ENCODE measurements at regions not wholly inside any gene's neighbourhood (a gene's known extent, or its start where the extent isn't known, plus 50 kb on each side); places are given as distances from the start of the nearest gene placed in this dataset.
A peak's percentile ranks its signal among the peaks of the same experiment; 100 is the strongest.

- no peak overlapping the region for H3K4me3 Mint-ChIP-seq (ENCODE audit: unreplicated experiment)
- H3K27me3 Mint-ChIP-seq (ENCODE audit: unreplicated experiment), result no peaks in the 10 kb centered on the region
- TF ChIP-seq, protein P1, sequence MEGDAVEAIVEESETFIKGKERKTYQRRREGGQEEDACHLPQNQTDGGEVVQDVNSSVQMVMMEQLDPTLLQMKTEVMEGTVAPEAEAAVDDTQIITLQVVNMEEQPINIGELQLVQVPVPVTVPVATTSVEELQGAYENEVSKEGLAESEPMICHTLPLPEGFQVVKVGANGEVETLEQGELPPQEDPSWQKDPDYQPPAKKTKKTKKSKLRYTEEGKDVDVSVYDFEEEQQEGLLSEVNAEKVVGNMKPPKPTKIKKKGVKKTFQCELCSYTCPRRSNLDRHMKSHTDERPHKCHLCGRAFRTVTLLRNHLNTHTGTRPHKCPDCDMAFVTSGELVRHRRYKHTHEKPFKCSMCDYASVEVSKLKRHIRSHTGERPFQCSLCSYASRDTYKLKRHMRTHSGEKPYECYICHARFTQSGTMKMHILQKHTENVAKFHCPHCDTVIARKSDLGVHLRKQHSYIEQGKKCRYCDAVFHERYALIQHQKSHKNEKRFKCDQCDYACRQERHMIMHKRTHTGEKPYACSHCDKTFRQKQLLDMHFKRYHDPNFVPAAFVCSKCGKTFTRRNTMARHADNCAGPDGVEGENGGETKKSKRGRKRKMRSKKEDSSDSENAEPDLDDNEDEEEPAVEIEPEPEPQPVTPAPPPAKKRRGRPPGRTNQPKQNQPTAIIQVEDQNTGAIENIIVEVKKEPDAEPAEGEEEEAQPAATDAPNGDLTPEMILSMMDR (IDR thresholded peaks at IDR 0.05), result no peak
- no peaks in the 10 kb centered on the region for H3K36me3 Mint-ChIP-seq (ENCODE audit: unreplicated experiment)
- H3K9me3 Mint-ChIP-seq (ENCODE audit: unreplicated experiment), result no peaks in the 10 kb centered on the region
- H3K4me1 Mint-ChIP-seq (ENCODE audit: unreplicated experiment), result peaks cover 3% of the 10 kb centered on the region
- no peak for DNase-seq (ENCODE audit: extremely low spot score, unreplicated experiment)
- no peak overlapping the region for H3K27ac Mint-ChIP-seq (ENCODE audit: unreplicated experiment)
These were observed 453.9 kb upstream of the GOT2 start for GRCh38 chr16:59188029-59188428.

GRCh38 chr16:59181821-59182420, 447.8 kb upstream of the GOT2 start:
- Mint-ChIP-seq H3K9me3 (ENCODE audit: unreplicated experiment) (no peaks in the 10 kb centered on the region), H3K36me3 (ENCODE audit: unreplicated experiment) (no peaks in the 10 kb centered on the region), H3K4me3 (ENCODE audit: unreplicated experiment) (no peak overlapping the region), H3K27ac (ENCODE audit: unreplicated experiment) (no peak overlapping the region), H3K4me1 (ENCODE audit: unreplicated experiment) (peaks cover 15% of the 10 kb centered on the region), H3K27me3 (ENCODE audit: unreplicated experiment) (no peaks in the 10 kb centered on the region)
- no peak for DNase-seq (ENCODE audit: extremely low spot score, unreplicated experiment)
- TF ChIP-seq, protein P1 (IDR thresholded peaks at IDR 0.05), result no peak

- no peaks in the 10 kb centered on the region for H3K27me3 Mint-ChIP-seq (ENCODE audit: unreplicated experiment)
- H3K4me1 Mint-ChIP-seq (ENCODE audit: unreplicated experiment), result peaks cover 15% of the 10 kb centered on the region
- TF ChIP-seq, protein P1 (IDR thresholded peaks at IDR 0.05), result no peak
- no peaks in the 10 kb centered on the region for H3K9me3 Mint-ChIP-seq (ENCODE audit: unreplicated experiment)
- peak overlapping the region; percentile 15 for H3K27ac Mint-ChIP-seq (ENCODE audit: unreplicated experiment)
- H3K4me3 Mint-ChIP-seq (ENCODE audit: unreplicated experiment), result no peak overlapping the region
- DNase-seq (ENCODE audit: extremely low spot score, unreplicated experiment), result no peak
- H3K36me3 Mint-ChIP-seq (ENCODE audit: unreplicated experiment), result no peaks in the 10 kb centered on the region
These were observed 446.0 kb upstream of the GOT2 start for GRCh38 chr16:59180083-59180476.

GRCh38 chr16:59179446-59180082, 445.4 kb upstream of the GOT2 start:
- H3K4me3 Mint-ChIP-seq (ENCODE audit: unreplicated experiment), result no peak overlapping the region
- H3K27ac Mint-ChIP-seq (ENCODE audit: unreplicated experiment), result peak overlapping the region; percentile 15
- DNase-seq (ENCODE audit: extremely low spot score, unreplicated experiment), result no peak
- no peaks in the 10 kb centered on the region for H3K36me3 Mint-ChIP-seq (ENCODE audit: unreplicated experiment)
- H3K27me3 Mint-ChIP-seq (ENCODE audit: unreplicated experiment), result no peaks in the 10 kb centered on the region
- H3K4me1 Mint-ChIP-seq (ENCODE audit: unreplicated experiment), result peaks cover 15% of the 10 kb centered on the region
- H3K9me3 Mint-ChIP-seq (ENCODE audit: unreplicated experiment), result no peaks in the 10 kb centered on the region
- TF ChIP-seq, protein P1 (IDR thresholded peaks at IDR 0.05), result no peak

- TF ChIP-seq, protein P1 (IDR thresholded peaks at IDR 0.05), result no peak
- no peak for DNase-seq (ENCODE audit: extremely low spot score, unreplicated experiment)
- H3K36me3 Mint-ChIP-seq (ENCODE audit: unreplicated experiment), result no peaks in the 10 kb centered on the region
- H3K9me3 Mint-ChIP-seq (ENCODE audit: unreplicated experiment), result no peaks in the 10 kb centered on the region
- peaks cover 11% of the 10 kb centered on the region for H3K27me3 Mint-ChIP-seq (ENCODE audit: unreplicated experiment)
- H3K4me1 Mint-ChIP-seq (ENCODE audit: unreplicated experiment), result peaks cover 20% of the 10 kb centered on the region
- H3K27ac Mint-ChIP-seq (ENCODE audit: unreplicated experiment), result peak overlapping the region; percentile 58
- H3K4me3 Mint-ChIP-seq (ENCODE audit: unreplicated experiment), result no peak overlapping the region
These were observed 439.3 kb upstream of the GOT2 start for GRCh38 chr16:59173408-59173831.
